SK-N-DZ (cell line): ENCODE measurements at regions not wholly inside any gene's neighbourhood (a gene's known extent, or its start where the extent isn't known, plus 50 kb on each side); places are given as distances from the start of the nearest gene placed in this dataset.

Source experiments
- DNase-seq: peaks from one replicate; pipeline ENCODE4 v3.0.0-alpha.2; 2015; ENCODE audit warnings: low spot score

GRCh38 chr11:121743285-121743684, 290.5 kb upstream of the SORL1-AS1 start:
- no peak for DNase-seq

GRCh38 chr11:121741761-121742361, 289.1 kb upstream of the SORL1-AS1 start:
- DNase-seq = peak; percentile 95

DNA sequence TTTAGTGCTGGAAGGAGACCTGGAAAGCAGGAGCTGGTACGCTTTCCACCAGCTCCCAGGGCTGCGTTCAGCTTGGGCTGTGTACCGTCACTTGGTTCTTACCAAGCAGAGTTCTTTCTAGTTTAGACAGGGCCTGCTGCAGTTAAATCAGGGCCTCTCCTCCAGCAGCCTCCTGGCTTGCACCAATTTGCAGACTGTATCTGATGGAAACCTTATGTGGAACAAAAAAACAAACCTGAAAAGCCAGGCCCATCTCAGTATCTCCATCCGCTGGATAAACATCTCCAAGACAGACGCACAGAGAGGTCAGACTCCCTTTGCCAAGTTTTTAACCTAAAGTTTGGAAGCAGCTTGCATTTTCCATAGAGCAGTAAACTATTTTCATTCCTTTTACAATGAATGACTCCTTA, 288.6 kb upstream of the SORL1-AS1 start:
- peak; percentile 84 for DNase-seq

GRCh38 chr11:121740902-121741301, 288.1 kb upstream of the SORL1-AS1 start:
- DNase-seq = no peak

GRCh38 chr11:121733858-121734257, 281.1 kb upstream of the SORL1-AS1 start:
- no peak for DNase-seq

DNA sequence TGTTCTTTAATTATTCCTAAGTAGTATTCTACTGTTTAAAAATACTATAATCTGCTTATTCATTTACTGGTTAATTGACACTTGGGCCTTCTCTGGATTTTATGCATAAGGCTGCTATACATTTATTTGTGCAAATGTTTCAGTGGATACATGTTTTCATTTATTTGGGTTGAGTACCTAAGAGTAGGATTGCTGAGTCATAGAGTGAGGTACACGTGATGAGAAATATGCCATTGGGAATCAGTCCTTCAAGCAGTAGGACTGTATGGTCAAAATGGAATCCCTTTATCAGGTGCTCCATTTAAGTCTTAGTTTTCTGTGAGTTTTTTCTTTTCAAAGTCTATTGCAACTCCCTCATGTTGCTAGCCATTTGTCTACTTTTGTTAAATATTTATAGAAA, 275.2 kb upstream of the SORL1-AS1 start:
- DNase-seq = no peak

- DNase-seq = peak; percentile 45
Observed at GRCh38 chr11:121723246-121723741, 270.5 kb upstream of the SORL1-AS1 start.

GRCh38 chr11:121722431-121723245, 269.9 kb upstream of the SORL1-AS1 start:
- peak; percentile 91 for DNase-seq

DNA sequence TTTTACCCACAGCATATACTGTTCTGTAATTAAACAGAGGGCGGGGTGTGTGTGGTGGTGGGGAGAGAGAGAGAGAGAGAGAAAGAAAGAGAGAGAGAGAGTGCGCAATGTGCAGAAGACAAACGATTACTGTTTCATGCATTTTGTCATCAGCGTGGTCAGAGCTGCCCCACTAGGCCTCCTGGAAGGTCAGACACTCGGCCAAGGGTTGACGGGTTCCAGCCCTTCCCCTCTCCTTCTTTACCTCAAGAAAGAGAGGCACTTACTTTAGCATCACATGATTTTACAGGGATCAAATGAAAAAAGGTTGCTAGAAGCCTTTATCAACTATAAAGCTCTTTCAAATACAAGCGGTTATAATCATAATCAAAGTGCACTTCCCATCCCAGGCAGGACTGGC, 269.2 kb upstream of the SORL1-AS1 start:
- peak; percentile 55 for DNase-seq

DNA sequence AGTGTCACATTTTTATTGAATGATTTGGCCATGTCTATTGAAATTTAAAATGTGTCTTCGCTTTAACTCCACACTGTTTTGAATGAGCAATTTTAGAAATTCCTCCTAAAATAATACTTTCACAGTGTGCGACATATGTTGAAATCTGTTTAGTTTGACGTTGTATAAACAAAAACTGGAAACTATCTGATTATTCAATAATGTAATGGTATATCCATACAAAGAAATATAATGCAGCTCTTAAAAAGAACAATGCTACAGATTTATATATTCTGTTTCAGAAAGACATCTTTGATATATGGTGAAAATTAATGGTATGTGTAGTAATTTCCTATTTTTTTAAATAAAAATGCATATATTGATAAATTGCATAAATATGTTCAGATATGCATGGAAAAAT, 268.7 kb upstream of the SORL1-AS1 start:
- DNase-seq = no peak

DNA sequence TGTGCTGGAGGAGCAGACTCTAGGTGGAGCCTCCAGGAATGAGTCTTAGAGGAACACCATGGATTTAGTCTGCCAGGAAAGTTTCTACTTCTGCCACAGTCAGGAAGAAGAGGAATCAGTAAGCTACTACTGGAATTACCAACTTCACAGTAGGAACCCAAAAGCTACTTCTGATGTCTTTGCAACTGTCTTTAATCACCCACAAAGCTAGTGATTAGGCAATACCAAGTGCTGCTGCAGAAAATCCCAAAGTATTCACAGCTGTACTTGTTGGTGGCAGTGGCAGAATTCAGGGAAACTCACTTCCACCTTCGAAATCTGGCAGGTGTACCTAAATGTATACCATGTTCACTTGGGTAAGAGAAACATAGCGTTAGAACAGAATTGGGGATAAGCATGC, 264.5 kb upstream of the SORL1-AS1 start:
- DNase-seq = no peak

GRCh38 chr11:121716060-121716459, 263.3 kb upstream of the SORL1-AS1 start:
- no peak for DNase-seq

GRCh38 chr11:121715405-121715804, 262.6 kb upstream of the SORL1-AS1 start:
- no peak for DNase-seq

DNA sequence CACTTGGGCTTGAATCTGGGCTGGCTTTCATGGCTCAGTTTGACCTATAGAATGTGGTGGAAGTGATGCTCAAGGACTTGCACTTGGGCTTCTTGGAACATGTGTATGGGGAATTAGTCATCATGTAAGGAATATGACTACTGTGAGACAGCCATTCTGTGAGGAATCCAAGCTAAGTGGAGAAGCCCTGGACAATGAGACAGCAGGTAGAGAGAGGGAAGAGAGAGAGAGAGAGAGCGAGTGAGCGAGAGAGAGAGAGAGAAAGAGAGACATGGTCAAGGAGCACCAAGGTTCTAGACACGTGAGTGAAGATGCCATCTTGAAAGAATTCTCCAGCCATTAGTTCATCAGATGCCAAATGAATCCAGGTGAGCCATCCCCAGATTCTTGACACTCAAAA, 261.6 kb upstream of the SORL1-AS1 start:
- no peak for DNase-seq

DNA sequence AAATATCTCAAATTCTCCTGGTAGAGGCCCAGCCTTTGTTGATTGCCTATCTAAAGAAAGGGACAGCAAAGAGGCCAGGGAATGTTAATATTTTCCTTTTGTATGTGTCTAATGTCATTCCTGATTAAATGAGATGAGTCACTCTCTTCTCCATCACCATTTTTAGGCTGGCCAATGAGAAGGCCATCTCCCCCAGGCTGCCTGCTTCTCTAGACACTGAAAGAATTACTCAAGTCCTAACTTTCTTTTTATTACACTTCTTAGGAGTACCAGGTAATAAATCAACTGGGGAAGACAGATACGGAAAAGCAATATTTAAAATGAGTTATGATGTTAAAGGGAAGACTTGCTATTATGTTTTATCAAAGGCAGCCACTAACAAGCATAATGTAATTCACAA, 259.2 kb upstream of the SORL1-AS1 start:
- DNase-seq = no peak

DNA sequence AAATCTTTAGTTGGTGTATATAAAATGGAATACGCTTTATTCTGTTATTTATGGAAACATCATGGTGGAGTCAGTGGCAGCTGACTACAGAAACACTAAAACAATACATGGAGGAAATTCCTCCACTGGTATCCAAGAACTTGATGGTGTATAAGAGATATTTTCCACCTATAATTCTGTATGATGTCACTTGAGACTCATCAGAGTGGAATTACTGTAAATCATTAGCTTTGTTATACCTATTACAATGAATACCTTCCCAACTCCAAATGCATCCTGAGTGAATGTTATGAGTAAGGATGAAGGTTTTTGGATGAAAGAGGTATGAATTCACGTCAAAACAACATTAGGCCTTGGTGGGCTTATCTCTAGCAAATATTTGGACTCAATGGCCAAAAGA, 258.5 kb upstream of the SORL1-AS1 start:
- no peak for DNase-seq

DNA sequence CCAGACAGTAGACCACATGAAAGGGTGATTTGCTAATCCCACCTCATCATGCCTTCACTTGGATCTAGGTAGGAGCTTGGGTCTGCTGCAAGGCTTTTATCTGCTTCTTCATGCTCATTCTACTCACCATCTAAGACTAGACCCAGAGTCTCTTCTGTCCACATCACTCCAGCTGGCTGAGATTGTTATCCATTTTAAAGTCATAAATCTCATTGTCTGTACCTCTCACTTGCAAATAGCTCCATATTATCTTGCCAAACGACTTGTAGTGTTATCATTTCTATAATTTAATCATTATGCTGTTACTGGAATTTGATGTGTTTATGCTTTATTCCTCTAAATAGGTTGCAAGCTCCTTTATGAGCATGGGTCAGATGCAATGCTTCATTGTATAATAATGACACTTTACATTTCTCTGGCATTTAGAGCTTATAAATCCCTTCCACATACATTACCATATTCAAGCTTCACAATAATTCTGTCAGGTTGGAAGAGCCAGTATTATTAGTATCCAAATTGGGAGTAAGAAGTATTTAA, 254.2 kb upstream of the SORL1-AS1 start:
- DNase-seq = peak; percentile 52

DNA sequence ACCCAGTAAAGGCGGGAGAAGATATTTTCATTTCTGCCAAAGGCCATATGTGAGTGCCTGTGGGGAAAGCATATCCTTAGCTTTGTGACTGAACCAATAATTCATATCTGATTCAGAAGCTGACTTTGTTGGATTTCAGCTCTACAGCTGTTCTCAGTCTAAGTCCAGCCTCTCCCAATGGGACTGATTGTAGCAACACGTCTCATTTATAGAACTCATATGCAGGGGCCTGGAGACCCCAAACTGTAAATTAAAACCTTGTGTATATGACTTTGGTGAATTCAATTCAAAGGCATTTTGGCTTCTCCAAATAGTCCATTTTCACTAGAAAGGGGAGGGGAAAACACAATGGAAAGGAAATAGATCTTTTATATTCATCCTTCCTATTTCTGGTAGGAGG, 250.4 kb upstream of the SORL1-AS1 start:
- no peak for DNase-seq

- no peak for DNase-seq
Observed at GRCh38 chr11:121700968-121701367, 248.2 kb upstream of the SORL1-AS1 start.

GRCh38 chr11:121699801-121700200, 247.0 kb upstream of the SORL1-AS1 start:
- DNase-seq = no peak

GRCh38 chr11:121696931-121697670, 244.3 kb upstream of the SORL1-AS1 start:
- no peak for DNase-seq
